Left ventricle myocardium superior (tissue), 1 donor: ENCODE measurements at regions not wholly inside any gene's neighbourhood (a gene's known extent, or its start where the extent isn't known, plus 50 kb on each side); places are given as distances from the start of the nearest gene placed in this dataset.

Experiments used
- ATAC-seq: fragments of 200-7000 bp; cut with Tn5 transposase; one replicate; pipeline ENCODE4 v1.9.1; 2020; ENCODE audit warnings: mild to moderate bottlenecking, moderate library complexity
- DNase-seq: peaks from one replicate; pipeline ENCODE4 v3.0.0-alpha.2; 2020
- intact Hi-C: fragments of 100-400 bp; cut with micrococcal nuclease; formaldehyde crosslinking; loops from one replicate; pipeline ENCODE4 v1.11.0; 2022
- donor health status: DM: no; HTN: yes; CAD: no; lungs with severe emphysema.

DNA sequence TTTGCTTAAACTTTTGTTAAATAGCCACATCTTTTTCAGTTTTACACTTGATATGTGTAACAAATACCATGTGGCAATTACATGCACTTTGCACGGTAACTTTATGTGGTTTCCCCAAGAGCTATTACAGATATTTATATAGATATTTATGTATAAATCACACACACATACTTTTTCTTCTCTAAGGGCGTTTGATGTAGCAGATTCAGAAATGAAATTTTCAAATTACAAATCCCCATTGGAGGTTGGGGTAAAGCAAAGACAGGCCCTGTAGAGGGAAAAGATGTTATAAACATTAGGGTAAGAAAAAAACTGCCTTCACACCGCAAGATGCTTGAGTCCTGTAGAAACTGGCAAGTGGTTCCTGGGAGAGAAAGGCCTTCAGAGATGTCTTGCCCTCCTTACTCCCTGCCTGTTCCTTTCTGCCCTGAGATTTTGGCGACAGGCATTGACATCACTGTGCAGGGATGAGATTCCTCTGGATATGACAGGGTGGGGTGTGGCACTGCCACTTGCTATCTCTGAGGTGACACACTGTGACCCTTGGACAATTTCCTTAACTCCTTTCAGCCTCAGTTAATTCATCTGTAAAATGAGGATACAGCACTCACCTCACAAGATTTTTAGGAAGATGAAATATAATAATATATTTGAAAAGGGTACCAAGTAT lies 177.9 kb upstream of the TUT7 start:
- DNase-seq (no peak), ATAC-seq (no peak)

DNA sequence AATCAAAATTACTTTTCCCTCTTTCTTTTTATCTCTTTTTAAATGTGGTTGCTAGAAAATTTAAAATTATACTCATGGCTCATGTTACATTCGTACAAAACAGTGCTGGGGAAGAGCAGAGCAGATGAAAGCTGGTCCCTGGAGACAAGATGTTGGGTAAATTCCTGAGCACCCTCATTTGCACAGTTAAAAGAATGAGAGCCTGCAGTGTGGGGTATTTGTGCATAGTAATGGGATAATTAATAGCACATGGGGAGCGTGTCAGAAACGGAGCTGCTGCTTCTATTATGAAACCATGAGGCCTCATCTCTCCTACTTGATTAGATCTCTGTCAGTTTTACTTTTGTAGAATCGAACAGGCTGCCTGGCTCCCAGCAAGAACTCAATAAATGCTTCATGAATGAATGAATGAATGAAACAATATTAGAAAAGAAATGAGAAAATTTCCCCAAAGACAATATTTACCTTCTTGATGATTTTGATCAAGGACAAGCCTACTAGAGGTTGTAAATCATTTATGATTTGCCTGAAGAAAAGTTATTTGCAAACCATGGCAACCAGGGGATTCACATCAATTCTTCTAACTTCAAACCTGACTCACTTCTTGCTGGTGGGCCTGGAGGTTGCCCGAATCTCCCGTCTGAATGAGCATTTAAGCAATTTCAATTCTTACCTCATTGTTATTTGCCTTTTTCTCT lies 177.2 kb upstream of the TUT7 start:
- ATAC-seq (no peak), DNase-seq (no peak)
- intact Hi-C loops, result no loop called here

More for the DNA sequence above, 177.9 kb upstream of the TUT7 start:
- intact Hi-C loops, result no loop called here

DNA sequence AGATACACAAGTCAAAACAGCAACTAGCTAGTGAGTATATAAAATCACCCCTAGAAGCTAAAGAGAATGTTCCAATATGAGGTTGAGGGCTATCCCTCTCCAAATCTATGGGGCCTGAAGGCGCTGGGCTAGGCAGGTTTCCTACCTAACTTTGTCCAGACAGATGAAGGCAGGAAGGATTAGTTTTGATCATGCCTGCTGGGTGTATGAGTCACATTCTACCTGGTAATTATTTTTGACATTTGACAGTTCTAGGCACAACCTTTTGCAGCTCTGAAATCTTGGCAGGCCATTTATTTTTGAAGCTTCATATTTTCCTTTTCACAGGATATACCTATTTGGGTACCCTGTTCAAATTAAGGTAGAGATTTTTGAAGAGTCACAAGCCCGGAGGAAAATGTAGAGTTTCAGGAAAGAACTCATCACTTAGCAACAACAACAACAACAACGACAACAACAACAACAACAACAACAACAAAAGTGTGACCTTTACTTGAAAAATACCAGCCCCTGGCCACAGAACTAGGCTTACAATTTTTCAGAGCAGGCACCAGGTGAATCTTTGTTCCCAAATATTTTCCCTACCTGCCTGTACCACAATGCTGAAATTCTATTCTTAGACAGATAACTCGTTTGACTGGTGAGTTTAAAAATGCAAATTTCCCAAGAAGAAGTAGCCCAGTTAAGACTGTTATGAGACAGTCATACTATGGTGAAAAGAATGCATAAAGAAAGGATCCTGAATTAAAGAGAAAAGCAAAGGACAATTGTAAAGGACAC lies 175.5 kb upstream of the TUT7 start:
- ATAC-seq (no peak), DNase-seq (no peak)
- intact Hi-C loops, result no loop called here

DNA sequence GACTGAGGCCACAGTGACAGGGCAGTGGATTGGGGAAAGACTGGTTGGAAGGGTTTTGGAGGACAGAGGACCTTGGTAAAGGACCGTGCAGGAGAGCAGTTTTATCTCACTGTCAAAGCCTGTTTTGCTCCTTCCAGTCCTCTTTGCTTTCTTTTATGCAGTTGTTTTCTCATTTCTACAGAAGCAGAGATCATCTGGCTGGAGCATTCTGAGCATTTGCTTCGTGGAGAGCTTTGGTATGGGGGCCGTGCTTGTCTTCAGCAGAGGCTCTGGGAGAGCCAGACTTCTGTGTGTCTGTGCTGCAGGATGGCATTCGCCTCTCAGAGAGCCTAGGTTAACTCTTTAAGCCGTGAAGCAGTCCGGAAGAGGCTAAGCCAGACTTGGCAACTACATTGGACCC lies 171.8 kb upstream of the TUT7 start:
- intact Hi-C loops, result no loop called here
- DNase-seq (no peak), ATAC-seq (no peak)

DNA sequence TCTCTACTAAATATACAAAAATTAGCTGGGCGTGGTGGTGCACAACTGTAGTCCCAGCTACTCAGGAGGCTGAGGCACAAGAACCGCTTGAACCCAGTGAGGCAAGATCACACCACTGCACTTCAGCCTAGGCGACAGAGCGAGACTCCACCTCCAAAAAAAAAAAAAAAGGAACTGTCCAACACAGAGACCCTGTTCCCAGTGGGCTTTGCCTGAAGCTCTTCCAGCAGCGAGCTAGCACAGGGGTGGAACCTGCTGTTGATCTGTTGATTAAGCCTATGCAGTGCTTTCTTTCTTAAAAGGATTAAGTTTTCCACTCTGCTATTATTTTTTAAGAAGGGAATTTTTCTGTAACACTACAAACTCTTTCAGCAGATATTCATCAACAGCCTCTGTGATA lies 171.0 kb upstream of the TUT7 start:
- intact Hi-C loops, result no loop called here
- ATAC-seq (no peak), DNase-seq (no peak)

DNA sequence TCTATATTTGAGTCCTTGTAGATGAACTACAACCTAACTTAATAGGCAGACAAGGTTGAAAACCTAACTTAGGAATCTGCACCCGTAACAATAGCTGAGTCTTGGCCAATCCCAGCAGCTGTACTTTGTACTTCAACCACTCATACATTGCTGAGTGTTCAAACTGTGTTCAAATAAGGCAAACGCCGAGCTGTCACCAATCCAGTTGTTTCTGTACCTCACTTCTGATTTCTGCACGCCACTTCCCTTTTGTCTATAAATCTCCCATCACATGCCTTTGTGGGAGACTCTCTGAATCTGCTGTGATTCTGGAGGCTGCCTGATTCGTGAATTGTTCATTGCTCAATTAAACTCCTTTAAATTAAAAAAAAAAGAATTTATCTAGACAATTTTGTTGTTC lies 167.8 kb upstream of the TUT7 start:
- ATAC-seq (no peak), DNase-seq (no peak)
- intact Hi-C loops, result no loop called here

DNA sequence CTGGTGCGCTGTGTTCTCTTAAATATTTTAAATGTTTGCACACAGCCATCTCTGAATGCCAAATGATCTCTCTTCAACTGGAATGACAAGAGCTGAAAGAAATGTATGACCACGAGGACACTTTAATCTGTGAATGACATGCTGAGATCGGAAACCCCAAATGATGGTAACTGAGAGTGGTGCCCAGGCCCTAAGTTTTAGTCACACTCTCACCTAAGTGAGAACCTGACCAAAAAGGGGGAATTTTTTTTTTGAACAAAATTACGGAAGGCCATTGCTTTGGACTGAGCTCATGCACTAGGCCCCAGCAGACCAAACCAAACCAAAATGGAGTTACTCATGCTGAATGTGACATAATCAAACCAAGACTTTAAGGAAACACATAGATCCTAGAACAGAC lies 167.1 kb upstream of the TUT7 start:
- DNase-seq (no peak), ATAC-seq (no peak)
- intact Hi-C loops, result no loop called here

DNA sequence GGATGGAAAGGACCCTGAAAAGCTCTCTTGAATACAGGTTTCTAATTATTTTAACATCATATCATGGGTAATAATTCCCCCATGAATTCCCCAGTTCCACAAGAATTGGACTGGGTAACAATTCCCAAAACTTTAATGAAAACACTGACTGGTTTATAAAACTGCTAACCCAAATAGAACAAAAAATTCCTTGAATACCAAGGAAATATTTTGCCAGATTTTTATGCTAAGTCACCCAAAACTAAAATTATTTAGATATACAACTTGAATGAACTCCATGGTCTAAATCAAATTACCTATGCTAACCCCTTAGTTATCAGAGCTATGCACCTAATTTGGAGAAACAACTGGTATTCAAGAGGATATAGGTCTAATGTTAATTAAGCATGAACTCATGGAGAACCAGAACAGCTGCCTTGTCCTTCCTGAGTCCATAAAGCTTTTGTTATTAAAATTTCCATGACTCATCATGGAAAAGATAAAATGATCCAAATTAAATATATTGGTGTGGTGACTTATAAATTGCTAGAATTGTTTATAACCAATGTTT lies 164.9 kb upstream of the TUT7 start:
- DNase-seq, result no peak
- intact Hi-C loops, result no loop called here
- no peak for ATAC-seq

DNA sequence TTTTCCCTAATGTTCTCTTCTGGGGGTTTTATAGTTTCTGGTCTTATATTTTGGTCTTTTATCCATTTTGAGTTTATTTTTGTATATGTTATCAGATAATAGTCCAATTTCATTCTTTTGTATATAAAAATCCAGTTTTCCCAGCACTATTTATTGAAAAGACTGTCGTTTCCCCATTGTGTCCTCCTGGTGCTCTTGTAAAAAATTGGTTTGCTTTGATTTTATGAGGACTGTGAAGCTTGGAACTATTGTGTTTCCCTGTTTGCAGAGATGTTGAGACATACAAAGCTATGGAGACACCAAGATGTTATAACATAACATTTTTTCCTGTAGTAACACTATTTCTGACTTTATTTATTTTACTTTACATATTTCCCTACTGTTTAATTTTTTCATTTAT lies 163.3 kb upstream of the TUT7 start:
- intact Hi-C loops, result no loop called here
- no peak for ATAC-seq
- no peak for DNase-seq

DNA sequence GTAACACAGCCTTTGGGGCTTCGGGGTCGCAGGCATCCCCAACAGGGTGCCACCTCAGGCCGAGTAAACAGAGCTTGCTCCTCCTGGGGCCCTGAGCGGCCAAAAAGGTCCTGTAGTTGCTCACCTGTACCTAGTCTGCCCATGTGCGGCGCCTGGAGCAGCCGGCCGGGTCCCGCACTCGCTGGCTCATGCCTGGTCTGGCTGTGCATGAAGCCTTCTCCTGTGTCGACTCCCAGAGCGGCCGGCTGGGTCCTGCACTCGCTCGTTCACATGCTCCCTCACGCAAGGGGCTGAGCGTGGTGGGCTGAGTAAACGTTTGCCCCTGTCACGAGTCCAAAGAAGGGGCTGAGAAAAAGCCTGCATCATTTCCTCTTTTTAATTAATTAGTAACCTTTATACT lies 162.4 kb upstream of the TUT7 start:
- no peak for DNase-seq
- intact Hi-C loops, result no loop called here
- ATAC-seq, result no peak

DNA sequence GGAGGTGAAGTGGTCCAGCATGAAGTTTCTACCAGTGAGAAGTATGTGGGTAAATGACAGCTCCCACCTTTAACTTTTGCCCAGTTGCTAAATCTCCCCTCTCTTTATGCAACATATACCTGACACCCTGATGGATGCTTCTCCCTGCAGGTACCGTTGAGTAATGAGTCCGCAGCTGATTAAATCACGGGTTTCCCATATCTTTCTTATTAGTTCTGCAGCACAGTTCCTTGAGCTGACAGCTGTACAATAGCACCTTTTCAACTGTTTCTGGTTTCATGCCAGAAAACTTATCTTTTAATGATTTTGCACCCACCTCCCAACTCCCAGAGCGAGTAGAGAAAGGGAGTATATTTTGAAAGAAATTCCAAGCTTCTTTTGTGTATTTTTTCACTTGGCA lies 161.0 kb upstream of the TUT7 start:
- ATAC-seq (no peak), DNase-seq (no peak)
- intact Hi-C loops, result no loop called here

DNA sequence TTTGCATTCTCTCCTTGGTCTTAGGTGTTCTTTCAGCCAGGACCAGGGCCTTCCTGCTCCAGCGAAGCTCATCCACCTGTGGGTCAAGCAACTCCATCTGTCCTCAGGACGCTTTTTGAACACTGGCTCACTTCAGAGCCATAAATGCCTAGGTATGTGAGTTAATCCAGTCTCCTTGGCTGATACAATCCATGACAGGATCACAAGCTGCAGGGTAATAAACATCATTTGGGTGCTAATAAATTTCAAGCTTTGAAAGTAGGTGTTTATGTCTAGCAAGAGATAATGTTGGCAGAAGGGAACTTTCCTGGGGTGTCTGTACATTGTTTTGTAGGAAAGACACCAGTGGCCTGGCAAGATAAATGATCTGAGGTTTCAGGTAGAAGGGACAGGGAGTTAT lies 159.2 kb upstream of the TUT7 start:
- no peak for DNase-seq
- intact Hi-C loops, result no loop called here
- ATAC-seq, result no peak

DNA sequence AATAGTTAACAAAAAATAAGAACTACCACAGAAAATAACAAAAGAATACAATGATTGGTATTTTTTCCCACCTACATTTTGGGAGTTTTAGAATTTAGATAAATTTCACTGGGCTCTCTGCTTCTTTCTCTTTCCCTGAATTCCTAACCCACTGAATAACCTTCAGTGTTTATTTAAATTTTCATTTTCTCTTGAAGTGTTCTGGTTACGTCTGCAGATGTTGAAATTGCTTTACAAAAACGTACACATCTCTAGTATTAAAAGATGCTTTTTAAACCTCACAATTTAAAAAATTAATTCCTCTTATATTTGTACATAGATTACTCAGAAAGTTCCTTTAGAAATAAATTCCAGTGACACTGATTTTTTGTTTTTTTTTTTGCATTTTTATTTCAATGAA lies 158.7 kb upstream of the TUT7 start:
- DNase-seq (no peak), ATAC-seq (no peak)
- intact Hi-C loops, result no loop called here

DNA sequence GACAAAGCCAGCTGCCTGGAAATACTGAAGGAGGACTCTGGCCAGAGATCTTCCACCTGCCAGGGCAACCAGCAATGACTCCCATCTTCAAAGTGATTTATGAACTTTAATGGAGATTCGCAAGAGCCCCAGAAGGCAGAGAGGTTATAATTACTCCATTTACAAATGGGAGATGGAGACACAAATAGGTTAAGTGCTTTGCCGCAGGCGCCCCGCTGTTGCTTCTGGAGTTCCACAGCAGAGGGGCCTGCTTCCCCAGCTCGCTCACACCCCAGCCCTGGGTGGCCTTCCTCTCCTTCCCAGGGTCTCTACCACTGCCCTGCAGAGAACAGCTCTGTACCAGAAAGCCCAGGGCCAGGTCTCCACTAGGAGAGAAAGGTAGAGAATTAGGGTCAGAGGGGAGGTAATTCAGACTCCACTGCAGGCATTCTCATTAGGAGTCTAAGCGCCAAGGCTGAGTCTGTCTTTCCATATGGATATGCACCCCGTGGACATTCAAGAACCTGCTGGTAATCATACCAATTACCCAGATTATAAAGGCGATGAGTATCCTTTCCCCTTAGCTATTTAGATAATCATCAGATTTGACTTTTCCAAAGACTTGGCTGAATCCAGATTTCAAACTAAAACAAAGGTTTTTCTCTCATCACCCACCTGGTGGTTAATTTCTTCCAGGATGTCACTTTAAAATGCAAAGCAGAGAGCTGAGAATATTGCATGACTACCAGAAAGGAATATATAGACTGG lies 157.6 kb upstream of the TUT7 start:
- DNase-seq, result no peak
- intact Hi-C loops, result no loop called here
- ATAC-seq, result no peak

DNA sequence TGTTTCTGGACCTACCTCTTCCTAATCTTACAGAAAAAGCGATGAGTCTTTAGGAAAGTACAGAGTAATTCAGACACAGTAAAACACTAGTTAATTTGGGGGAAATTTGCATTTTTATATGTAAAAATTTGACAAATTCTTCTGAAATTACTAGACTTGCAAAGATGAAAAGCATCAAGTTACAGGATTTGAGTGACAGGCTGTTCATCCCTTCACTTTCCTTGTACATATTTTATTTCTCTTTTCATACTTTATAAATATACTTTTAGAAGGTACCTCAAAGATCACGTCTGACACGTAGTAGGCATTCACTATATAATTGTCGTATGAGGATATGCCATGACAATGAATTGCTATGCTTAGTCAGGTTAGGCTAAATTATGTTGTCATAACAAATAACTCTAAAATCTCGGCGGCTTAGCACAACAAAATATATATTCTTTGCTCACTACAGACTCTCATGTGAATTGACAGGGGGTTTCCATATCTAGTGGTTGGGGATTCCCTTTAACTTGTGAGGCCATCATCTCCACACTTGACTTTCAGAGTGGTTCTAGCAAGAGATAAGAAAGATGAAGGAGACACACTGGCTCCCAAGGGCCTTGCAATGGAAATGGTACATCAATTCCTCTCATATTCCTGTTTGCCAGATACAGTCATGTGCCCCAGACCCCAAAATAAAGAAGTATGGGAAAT lies 154.1 kb upstream of the TUT7 start:
- DNase-seq, result no peak
- ATAC-seq, result no peak
- intact Hi-C loops, result no loop called here

DNA sequence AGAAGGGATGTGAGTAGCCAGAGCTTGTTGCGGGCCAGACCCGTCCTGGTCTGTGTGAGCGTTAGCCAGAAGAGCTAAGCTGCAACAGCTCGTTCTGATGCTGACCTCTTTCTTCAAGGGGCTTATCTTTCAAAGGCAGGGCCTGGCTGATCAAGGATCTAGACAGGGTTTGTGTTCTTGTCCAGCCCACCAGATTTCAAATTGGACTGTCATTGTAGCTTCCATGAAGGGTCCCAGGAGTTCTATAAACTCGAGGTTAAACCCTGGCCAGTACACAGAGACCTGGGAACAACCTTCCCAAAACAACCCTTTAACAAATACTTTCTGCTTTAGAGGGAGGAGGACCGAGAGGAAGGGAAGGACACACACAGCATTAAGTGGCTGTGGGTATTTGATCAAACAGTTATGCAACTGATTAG lies 153.0 kb upstream of the TUT7 start:
- no peak for DNase-seq
- ATAC-seq, result peak; percentile 85
- intact Hi-C loops, result no loop called here

DNA sequence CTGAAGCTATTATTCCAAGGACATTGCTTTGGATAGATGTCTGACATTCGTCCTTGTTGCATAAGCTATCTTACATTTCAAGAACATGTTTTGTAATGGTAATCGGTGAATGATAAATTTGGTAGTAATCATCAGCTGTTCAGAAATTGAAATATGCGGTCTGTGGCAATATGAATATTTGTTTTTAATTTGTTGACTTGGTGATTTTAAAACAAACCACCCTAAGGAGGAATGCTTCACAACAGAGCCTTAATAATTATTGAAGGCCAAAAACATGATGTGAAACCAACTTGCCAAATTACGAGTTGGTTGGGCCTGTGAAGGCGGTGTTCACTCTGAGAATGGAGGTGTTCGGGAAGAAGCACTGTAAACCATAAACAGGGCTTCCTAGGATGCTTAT lies 149.7 kb upstream of the TUT7 start:
- intact Hi-C loops, result no loop called here
- DNase-seq (no peak), ATAC-seq (no peak)

DNA sequence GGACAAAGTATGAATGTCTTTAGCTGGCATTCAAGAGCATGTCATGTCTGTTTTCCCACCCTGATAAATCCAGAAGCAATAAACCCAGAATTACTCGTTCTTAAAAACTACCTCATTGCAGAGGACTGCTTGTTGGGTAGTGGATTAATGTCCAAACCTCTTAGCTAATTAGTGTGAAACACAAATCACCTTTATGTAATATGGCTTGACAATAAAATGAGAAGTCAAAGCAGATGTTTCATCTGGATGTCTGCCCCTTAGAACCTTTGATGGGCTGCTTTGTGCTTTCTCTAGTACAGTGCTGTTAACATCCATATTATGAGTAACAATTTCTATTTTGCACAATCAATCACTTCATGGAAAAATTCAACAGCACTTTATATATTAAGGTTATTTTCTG lies 149.1 kb upstream of the TUT7 start:
- intact Hi-C loops, result no loop called here
- ATAC-seq, result no peak
- DNase-seq, result no peak
